HPDE6-E6E7 (cell line): ENCODE measurements at regions not wholly inside any gene's neighbourhood (a gene's known extent, or its start where the extent isn't known, plus 50 kb on each side); places are given as distances from the start of the nearest gene placed in this dataset.
"Not testable (repeated sequence)": the region's sequence is repeated elsewhere in the genome, so short reads cannot be mapped to it uniquely, and the experiment has no call there.

ENCODE experiments used
- DNase-seq: peaks from one replicate; pipeline ENCODE4 v3.0.0; 2011; ENCODE audit warnings: missing footprints; ENCODE audit errors: extremely low spot score

DNA sequence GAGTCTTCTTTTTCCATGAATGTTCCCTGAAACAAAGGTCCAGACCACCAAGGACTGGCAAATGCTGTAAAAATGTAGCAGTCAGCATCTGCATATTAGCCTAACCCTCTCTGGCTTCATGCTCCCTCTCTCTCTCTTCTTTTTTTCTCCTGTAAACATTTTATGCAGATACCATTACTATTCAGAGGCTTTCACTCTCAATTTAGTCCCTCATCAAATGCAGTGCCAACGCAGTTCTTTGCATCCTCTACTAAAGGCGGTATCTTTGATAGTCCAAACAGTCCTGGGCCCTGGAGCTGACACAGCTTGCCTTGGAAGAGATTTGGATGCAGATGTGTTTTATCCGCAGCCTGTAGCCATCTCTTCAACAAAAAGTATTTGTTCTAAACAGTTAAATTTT, 167.1 kb upstream of the MMS22L start:
- DNase-seq: no peak

DNA sequence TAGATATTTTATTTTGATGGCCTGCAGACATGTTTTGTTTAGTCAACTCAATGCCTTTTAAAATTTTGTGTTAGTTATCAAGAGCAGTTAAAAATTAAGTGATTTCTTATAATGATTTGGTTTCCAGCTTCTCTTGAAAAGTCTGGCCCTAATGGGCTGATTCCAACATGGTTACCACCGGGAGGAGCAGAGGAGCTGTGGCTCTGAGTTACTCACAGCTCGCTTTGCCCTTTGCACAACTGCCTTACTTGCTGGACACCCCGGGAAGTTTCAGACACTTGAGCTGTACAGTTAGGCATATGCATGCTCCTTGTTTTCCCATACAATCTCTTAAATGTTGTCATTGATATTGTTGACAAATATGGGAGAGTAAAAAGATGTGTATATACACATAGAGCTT, 173.1 kb upstream of the MMS22L start:
- no peak for DNase-seq

DNA sequence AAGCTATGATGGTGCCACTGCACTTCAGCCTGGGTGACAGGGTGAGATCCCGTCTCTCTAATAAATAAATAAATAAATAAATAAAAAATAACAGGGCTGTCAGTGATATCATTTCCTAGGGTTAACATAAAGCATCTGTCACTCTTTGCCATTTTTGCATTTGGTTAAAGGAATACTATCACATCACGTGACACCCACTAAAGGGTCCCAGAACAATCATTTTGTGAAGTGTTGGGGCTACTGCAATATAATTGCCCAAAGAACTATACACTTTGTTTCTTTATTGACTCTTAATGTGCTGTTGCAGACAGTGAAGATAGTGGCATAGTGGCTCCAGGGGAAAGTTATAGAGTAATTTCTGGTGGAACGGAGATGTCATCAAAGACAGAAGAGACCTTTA, 176.5 kb upstream of the MMS22L start:
- DNase-seq: no peak

DNA sequence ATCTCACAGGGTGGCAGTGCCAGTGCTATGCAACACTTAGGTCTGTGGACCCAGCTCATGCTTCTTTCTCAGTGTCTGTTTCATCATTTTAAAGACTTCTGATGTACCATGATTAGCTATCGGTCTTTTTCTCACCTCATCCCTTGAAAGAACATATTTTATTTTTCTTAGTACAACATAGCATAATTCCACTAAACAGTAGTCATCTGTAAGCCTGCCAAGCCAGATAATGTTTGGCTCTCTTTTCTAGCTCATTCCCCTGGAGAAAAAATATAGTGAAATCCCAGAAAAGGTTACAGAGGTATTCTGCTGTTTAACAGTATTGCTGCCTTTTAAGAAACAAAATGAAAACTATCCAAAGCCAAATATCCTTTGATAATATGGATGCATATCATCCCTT, 177.0 kb upstream of the MMS22L start:
- no peak for DNase-seq

DNA sequence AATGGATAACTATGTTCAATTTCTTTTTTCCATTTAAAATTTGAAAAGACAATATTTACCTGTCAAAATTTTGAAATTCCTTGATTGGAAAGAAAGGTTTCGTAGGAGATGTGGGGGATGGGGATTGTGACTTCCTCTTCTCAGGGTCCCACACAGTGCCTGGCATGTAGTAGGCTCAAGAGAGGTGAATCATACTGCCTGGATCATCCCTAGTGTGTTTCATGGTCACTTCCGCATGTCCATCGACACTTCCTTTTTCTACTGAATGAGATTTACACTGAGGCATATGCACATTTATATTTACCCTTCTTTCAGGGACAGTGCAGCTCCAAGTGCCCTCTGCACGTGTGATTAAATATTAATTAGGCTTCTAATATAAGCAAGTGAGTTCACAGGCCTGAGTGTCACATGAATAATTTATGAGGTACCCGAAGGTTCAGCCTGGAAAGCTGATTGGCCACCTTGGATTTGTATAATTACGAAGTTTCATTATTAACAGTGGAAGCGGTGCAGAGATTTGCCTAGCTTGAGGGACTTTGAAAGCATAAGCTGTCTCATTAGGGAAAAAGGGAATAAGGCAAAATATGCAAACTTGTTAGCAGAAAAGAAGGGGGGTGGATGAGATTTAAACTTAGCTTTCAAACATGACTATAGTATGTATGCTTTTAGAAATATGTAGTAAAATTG, 177.5 kb upstream of the MMS22L start:
- no peak for DNase-seq

DNA sequence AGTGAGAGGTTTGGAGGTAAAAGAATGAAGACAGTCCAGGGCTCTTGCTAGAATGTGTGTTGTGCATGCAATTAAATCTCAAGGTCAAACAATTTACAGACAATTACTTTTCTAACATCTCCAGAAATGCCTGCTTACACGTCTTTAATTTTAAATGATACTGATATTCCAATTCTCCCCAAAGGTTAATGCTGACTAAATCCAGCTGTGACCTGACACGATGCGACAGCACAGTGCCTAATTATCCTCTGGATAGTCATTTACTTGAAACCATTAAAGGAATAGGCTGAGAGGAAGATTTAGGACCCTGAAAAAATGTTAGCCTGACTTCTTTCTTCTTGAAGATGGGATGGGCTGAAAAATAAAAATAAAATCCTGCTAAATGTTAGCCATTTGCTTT, 178.2 kb upstream of the MMS22L start:
- no peak for DNase-seq

DNA sequence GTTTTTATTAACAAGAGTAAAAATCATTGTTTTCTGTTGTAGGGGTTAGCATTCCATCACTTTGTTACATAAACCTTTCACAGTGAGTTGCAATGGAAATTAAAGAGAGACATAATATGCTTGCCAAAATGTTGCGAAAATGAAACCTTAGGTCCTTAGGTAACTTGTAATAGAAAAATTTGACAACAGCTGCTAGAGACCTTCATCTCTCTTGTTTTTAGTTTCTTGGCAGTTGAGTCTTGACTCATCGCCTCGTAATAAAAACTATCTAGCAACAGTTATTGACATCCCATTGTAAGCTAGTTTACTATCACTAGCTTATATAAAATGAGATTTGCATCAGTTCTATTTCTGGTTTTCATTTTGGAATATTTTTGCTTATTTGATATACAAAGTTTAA, 179.0 kb upstream of the MMS22L start:
- DNase-seq: no peak

DNA sequence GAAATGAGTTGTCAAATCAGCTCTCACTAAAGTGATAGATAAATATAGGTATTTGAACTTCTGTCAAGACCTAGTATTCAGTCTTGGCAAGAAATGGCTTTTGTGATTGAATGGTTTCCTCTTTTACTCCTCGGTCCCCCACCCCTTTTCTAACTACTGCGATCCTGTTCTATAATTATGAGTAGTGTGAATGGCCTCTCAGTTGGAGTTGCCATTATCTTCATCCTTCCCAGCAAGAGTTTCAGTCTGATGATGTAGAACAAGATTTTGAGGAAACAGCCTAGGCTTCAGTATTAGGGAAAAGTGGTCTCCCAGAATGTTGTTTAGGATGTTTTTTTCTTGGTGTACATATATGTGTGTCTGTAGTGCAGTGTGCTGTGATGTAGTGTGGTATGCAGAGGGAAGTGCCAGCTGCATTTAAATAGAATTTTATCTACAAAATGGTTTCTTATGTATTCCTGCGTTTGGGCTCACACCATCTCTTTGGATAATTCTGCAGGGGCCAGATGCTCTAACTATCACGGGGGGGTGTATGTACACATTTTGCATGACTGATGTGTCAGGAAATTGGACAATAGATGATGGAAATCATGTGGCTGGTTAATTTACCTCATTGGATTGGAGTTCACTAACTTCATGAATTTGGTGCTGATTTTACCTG, 180.1 kb upstream of the MMS22L start:
- no peak for DNase-seq

DNA sequence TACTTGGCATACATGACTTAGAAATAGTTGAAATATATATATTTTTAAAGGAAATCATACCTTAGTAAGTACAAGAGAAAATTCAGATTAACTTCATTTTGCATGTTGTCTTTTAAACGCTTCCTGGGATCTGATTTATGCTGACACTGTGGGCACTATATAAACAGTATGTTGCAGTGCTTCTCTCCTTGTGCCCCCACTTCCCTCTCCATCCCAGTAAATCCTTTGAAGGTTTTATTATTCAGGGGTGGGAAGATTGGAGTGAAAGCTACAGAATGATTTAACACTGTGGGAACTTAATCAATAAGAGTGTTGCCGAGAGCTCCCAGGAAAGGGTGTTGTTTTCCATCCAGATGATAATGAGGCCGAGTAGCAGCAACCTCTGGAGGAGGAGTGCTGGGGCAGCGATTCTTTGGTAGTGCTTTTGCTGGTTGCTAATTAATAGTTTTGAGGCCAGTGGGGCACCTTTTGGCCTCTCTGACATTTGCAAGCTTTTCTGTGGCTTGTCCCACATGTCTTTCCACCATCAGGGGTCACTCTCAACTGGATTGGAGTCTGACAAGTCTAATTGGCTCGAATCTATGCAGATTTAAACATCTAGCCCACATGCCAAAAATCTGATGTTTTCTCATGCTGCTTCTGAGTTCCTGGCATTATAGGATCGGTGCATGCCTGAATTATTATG, 183.0 kb upstream of the MMS22L start:
- no peak for DNase-seq

DNA sequence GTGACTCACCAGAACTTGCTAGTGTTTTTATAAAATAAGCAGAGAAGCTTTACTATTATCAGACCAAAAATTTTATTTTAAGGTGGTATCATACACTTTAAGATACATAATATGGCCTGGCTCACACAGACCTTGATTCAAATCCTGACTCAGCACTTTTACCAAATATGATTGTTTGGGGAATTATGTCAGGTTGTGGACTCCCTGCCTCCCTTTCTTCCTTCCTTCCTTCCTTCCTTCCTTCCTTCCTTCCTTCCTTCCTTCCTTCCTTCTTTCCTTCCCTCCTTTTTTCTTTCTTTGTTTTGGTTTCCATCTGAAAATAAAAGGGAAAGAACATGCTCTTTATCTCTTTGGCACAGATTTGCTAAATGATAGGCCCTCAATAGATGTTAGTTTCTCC, 186.0 kb upstream of the MMS22L start:
- DNase-seq: no peak

DNA sequence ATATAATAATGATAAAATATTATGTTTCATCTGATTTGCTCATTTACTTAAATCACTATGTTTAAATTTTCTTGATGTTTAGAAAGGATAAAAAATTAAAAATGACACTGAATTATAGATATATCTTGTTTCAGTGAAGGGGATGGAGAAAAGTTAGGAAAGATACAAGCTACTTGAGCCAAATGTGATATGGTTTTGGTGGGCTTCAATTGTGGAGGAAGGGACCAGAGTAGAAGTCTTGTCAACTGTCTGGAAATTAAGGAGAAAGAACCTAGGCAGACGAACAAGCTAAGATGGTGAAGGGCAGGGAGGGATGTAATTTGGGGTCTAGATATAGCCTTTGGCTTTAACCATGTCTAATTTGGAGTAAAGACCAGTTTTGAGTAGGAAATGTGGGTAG, 186.4 kb upstream of the MMS22L start:
- no peak for DNase-seq

DNA sequence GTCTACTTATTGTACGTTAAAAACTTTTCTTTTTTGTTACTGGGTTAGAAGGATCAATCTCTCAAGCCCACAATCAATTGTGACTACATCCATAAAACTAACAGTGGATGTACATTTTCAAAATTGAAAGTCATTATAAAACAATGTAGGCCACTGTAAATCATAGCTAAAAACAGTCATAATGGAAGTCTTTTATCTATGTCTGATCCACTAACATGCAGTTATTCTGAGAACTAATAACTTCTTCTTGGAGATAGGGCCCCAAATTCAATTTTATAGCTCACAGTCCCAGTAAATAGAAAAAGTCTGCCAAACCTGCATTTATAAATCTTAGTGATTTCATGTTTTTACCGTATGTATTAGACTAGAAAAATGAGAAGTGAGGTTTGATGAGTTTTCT, 187.3 kb upstream of the MMS22L start:
- DNase-seq: no peak

DNA sequence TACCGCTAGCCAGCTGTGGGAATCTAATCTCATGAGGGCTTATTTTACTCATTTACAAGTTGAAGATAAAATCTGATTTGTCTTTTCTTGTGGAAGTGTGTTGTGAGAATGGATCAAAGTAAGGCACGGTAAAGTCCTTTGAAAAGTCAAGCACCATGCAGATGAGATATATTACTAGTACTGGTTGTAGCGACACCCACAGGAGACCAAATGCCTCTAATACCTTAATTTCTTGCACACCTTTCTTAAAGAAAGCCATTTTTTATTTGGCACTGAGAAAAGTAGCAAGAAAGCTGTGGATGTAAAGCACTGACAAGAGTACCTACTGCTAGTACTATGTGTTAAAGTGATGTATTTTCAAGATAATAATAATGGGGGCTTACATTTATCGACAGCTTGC, 191.0 kb upstream of the MMS22L start:
- DNase-seq: no peak

DNA sequence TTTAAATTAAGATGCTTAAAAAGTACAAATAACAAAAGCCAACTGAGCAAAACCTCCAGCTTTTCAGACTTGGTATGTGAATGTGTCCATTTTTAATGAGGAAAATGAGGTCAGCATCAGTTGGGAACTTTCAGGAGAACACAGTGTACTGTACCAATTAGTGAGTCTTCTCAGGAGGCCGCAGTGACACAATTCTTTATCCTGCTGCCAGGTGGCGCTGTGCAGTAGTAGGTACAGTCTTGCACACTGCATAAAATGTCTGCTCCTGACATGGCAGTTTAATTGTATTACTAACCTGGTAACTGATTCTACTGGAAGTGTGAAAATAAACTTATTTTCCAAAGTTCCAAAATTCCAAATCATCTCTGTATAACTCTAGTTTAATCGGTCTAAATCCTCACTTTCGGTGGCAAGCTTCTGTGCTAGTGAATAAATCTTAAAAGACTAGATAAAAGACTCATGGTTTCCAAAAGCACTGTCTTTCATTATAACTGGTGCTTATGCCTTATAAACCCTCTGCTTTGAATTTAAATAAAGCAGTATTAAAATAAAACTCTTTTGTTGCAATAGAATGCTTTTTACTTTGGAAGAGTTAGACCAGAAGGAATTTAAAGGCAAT, 214.8 kb upstream of the MMS22L start:
- DNase-seq: peak; percentile 23

DNA sequence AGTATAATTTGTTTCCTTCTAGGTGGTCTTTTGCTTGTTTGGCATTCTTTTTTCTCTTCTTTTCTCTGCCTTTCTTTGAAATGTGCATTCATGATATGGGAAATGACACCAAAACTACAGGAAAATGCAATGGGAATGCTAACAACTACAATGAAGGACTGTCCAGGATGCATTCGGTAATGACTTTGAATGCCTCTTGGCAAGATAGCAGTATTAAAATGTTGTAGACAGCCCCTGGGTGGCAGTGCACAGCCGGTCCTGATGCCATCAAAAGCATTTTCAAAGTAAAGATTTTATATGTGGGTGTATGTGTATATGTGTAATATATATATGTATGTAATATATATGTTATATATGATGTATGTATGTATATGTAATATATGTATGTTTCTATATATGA, 218.8 kb upstream of the MMS22L start:
- no peak for DNase-seq

DNA sequence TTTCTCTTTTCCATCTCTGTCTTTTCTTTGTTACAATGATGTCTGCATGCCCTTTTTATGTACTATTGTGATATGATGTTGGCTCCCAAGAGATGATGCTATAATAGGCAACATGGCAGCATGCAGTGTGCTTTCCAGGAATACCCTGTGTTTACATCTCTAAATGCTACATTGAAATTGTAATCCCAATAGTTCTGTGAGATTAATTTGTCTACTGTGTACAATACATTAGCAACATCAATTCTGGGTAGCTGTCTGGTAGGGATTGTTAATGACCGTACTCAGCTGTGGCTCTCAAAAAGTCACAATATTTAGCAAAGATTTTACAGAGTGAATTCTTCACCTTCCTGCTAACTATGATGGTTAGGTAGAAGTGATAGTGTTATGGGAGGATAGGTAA, 225.6 kb upstream of the MMS22L start:
- DNase-seq: no peak

DNA sequence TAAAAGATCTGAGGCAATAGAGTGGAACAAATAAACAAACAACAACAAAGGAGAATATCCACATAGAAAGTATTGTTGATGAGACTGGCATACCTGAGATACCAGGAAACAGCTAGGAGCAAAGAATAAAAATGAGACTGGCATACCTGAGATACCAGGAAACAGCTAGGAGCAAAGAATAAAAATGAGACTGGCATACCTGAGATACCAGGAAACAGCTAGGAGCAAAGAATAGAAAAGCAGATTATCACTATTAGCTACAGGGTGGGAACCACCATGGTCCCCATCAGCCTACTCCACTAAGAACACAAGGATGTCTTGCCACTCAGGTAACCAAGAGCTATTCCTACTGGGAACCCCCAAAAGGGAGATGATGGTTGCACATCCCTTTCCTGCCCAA, 230.2 kb upstream of the MMS22L start:
- DNase-seq: not testable (repeated sequence)

DNA sequence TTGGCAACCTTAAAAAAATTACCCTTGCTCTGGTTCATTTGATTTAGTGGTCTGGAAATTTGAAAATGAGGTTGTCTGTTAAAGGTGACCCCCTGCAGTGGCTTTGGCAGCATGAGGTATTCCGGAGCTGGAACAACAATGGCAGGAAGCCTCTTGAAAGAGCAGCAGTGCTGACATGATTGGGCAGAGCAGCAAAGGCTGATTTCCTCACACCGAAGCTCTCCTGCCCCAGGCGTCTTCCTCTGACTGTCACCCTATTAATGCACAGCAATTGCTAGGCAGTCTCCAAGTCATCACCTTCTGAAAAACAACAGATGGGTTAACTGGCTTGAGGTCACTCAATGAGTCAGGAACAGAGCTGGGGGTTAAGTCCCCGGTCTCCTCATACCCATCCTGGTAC, 241.8 kb upstream of the MMS22L start:
- peak; percentile 44 for DNase-seq

DNA sequence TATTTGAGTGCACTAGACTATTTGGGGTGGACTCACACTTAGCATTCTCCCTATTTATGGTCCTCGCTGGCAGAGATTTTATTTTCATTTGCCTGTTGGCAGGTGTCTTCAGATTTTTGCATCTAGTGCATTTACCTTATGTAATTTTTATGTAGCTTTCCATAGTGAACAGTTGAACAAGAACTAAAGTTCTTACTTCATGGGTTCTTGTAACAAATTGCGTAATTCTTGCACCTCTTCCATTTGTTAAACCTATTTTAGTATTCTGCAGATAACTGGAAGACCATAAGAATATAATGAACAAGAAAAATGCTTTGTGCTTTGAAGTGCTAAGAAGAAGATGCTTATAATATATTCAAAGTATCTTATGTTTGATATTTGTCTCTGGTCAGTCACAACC, 252.8 kb upstream of the MMS22L start:
- no peak for DNase-seq

DNA sequence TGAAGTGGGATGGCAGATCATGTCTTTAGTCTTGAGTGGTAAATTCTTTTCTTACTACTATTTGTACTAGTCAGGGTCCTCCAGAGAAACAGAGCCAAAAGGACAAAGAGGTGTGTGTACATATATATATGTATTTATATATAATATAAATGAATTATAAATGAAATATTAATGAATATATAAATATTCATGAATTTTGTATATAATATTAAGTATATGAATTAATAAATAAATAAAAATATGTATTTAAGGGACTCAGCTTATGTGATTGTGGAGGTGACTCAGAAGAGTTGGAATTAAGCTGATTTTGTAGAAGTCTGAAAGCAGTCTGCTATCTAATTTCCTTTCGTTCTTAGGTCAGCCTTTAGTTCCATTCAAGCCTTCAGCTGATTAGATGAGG, 265.3 kb upstream of the MMS22L start:
- DNase-seq: no peak

DNA sequence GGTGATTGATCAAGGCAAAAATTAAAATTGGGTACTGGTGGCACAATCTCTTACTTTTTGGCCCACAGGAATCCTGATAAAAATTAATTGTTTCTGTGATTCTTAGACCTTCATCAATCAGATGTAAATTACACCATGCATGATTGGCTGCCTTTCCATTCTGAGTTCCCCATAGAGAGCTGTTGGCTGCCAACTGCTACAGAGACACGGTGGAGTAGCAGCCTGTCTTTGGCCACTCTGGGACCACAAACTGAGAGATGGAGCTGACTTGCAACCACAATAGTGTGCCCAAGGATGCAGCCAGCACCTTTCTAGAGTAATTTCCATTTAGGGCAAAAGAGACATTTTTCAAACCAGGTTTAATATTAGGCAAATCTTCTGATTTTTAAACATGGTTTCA, 274.3 kb upstream of the MMS22L start:
- no peak for DNase-seq

DNA sequence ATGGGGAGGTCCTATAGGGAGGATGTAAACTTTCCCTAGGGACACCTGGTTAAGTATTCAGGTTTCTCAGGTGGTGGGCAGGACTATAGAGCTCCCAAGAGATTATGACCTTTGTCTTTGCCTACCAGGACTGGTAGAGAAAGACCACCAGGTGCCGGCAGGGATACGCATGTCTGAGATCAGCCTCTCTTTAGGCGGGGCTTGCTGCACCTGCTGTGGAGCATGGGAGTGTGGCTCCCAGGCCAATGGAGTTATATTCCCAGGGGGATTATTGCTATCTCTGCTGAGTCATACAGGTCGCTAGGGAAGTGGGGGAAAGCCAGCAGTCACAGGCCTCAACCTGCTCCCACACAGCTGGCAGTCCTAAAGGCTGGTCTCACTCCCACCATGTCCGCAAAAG, 280.5 kb upstream of the MMS22L start:
- no peak for DNase-seq

DNA sequence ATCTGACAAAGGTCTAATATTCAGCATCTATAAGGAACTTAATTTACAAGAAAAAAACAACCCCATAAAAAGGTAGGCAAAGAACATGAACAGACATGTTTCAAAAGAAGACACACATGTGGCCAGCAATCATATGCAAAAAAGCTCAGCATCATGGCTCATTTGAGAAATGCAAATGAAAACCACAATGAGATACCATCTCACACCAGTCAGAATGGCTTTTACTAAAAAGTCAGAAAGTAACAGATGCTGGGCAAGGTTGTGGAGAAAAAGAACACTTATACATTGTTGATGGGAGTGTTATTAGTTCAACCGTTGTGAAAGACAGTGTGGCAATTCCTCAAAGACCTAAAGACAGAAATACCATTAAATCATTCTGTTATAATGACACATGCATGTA, 289.9 kb upstream of the MMS22L start:
- no peak for DNase-seq
